Renal cortex interstitium (tissue), 11 donors: ENCODE measurements at regions not wholly inside any gene's neighbourhood (a gene's known extent, or its start where the extent isn't known, plus 50 kb on each side); places are given as distances from the start of the nearest gene placed in this dataset.

Experiments used
- DNase-seq, 11 donors: peaks; one replicate each; pipeline ENCODE4 v3.0.0-alpha.2; 2013; ENCODE audit warnings: low read depth in 9 of 11, low spot score in 4 of 11; ENCODE audit errors: extremely low read depth in 1 of 11

DNA sequence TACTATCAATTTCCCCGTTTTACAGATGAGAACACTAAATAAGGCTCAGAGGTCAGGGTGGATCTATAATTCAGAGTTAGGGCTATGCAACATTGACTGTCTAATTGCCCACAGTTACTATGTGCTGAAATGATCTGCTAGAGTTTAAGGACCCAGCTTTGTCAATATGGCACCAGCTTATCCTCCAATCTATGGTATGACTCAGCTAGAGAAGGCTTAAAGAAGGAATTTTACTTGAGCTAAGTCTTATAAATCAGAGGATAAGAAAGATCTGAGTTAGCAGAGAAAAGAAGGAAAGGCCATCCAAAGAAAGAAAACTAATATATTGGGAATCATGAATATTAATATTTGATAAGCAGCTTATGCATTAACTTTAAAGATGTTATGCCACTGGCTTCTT is 78.1 kb downstream of the ASB9 start:
- no peak for DNase-seq

DNA sequence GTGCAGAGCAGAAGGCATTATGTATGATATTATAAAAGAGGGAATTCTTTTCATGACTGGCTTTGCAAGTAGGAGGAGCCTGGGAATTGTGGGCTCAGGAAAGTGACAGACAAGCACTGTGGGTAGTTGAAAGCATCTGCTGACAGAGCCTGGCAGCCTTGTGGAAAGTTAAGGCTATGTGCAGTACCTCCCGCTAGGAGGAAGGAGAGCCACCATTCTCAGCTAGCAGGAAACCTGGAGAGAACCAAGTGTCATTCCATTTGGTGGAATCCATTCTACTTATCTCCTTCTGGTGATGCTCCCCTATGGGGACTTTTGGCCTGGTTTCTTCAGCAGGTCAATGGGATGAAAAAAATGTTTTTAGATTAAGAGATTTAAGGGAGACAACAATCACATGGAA is 81.8 kb downstream of the ASB9 start:
- no peak for DNase-seq

DNA sequence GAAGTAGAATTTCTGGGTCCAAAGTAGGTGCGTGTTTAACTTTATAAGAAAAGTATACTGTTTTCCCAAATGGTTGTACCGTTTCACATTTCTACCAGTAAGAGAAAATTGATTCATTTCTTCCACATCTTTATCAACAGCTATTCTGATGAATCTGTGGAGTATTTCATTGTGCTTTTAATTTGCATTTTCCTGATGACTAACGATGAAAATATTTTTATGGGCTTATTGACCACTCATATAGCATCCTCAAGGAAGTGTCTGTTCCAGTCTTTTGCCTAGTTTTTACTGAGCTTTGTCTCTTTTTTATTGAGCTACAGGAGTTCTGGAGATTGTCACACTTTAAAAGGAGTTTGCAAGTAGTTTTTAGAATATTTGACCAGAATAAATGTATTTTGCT is 92.6 kb downstream of the ASB9 start:
- DNase-seq: no peak

DNA sequence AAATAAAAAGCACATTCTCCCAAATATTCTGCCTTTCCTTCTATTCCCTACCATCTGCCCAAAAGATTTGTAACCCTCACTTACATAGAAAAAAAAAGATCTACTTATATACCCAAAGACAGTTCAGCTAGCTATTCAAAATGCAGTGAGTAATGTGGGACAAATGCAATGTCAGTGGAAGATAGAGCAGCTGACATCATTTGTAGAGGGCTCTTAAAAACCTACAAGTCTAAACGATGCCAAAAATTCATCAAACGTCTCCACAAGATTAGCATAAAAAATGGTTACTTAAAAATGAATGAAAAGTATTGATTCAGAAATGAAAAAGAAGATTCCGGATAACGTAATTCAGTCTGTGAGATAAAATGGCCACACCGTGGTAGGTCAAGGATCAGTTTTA is 96.5 kb downstream of the ASB9 start:
- no peak for DNase-seq

GRCh38 chrX:15170927-15171326 is 99.0 kb downstream of the ASB9 start:
- DNase-seq: no peak

- DNase-seq: no peak
These were observed 102.1 kb downstream of the ASB9 start for GRCh38 chrX:15167826-15168225.

GRCh38 chrX:15165832-15166231 is 104.1 kb downstream of the ASB9 start:
- no peak for DNase-seq

- DNase-seq: no peak
These were observed 106.8 kb downstream of the ASB9 start for GRCh38 chrX:15163131-15163530.

- peak in 1 of 11 donors; percentile 0 for DNase-seq
These were observed 109.3 kb downstream of the ASB9 start for GRCh38 chrX:15160558-15161095.

GRCh38 chrX:15158736-15159406 is 111.0 kb downstream of the ASB9 start:
- no peak for DNase-seq

- no peak for DNase-seq
These were observed 111.5 kb downstream of the ASB9 start for GRCh38 chrX:15158350-15158735.

DNA sequence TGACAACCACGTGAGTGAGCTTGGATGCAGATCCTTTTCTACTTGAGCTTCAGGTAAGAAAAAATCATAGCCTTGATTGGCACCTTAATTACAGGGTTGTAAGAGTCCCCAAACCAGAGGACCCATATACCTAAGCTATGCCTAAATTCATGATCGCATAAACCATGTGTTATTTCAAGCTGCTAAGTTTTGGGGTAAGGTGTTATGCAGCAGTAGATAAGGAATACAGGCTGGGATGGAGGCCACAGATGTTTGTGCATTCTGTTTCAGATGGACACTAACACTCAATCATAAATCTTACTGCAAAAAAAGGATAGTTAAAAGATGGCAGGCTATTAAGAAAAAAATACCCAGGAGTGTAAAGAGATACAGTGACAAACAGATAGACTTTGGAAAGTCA is 112.3 kb downstream of the ASB9 start:
- no peak for DNase-seq

DNA sequence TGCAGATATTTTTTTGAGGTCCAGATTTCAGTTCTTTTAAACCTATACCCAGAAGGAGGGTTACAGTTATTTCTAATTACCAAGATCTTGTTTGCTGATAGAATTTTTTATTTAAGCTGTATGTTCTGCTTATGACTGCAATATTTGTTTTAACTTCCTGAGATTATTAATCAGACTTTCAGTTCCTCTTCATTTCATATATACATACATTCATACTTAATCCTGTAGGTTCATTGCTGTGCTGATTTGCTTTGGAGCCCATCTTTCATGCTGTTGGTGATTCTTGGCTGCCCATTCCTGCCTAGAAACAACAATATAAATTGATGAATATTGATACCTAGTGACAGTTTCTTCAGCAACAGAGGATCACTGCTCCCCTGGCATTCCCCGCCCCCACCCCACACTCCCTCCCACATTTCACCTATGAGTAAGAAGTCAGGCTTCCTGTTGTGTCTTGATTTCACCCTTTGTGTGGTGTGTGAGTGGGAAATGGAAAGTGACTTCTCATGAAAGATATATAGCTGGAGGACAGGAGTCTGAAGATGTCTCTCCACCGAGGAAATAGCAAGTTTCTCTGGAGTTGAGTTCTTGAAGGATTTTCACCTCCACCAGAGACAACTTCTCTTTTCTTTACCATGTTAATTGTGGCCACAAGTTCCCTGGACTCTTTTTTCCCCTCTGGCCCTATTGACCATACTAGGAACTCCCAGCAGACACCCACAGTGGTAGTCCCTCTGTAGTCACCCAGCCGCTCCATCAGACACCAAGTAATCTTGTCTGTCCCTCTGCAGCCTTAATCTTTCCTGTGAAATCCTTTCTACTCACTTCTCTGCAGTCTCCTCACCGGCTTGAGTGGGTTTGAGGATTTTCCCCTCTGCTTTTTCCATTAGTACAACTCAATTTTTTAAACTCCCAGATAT is 118.4 kb downstream of the ASB9 start:
- DNase-seq: no peak

GRCh38 chrX:15150586-15150985 is 119.3 kb downstream of the ASB9 start:
- DNase-seq: no peak

GRCh38 chrX:15146515-15146914 is 123.4 kb downstream of the ASB9 start:
- no peak for DNase-seq

DNA sequence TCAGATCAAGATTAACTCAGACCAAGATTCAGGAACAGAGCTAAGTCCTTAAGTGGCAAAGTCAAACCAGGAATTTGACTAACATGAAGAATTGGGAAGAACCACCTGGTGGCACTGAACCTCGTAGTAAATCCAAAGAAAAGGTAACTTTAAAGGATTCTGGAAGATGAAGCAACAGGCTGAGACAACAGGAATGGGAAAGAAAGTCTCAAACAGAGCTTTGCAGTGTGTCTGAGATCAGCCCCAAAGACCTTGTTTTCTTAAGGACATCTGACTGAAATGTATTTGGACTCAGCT is 126.1 kb downstream of the ASB9 start:
- DNase-seq: no peak

DNA sequence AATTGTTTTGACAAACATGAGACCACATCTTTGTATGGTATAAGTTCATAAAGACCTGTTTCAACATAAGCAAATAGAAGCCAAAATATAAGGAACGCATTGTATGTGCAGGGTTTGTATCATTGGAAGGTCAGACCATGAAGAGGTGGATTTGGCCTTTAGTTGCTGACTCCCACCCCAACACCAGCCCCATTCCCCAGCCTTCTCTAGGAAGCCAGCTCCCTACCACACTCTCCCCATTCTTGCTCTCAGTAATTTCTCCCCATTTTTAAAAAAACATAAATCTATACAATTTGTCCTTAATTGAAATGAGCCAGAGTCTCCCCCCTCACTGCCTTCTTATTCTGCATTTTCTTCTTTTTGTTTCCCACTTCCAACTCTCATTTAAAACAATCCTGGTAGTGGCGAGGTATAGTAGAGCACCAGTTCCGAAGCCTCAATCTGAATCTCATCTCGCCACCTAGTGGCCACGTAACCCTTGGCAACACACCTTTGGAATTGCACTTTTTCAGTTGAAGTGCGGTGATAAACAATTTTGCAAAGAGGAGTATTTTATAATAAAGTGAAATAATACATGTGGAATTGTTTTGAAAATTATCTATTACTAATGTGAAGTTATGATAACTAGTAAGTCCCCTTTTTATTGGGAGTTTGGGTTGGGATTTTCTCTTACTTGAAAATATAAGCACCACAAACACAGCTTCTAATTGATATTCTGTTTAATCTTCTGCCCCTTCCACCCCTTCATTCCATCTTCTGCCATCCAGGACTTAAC is 126.6 kb downstream of the ASB9 start:
- DNase-seq: peak in 9 of 11 donors; percentile 5 to 40 (median 22)

DNA sequence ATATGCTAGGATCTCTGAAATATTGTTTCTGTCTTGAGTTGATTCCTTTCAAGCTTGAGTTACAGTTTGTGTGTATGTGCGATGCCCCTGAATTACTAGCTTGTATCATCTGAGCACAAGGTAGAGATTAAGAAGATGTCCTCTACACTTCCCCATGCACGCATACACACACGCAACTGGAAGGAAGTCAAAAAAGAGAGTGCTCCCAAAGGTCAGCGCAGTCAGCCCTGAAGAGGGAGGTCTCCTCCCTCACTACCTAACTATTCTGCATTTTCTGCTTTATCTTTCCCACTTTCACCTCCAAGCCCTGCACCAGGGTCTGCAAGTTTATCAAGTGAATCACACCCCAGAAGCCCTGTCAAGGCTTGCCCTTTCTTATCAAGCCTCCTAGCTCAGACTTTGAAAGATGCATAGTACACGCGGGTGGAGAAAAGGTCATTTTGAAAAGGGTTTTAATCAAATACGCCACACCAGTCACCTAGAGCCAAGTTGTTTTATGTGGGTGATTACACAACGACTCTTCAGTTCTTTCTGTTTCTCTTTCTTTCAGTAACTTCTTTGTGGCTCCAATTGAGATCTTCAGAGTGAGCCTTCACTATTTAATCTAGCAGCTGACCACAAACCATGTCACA is 127.7 kb downstream of the ASB9 start:
- no peak for DNase-seq

- no peak for DNase-seq
These were observed 133.1 kb downstream of the ASB9 start for GRCh38 chrX:15136795-15137194.
